ENCODE measurements at regions not wholly inside any gene's neighbourhood (a gene's known extent, or its start where the extent isn't known, plus 50 kb on each side); places are given as distances from the start of the nearest gene placed in this dataset.

DNA sequence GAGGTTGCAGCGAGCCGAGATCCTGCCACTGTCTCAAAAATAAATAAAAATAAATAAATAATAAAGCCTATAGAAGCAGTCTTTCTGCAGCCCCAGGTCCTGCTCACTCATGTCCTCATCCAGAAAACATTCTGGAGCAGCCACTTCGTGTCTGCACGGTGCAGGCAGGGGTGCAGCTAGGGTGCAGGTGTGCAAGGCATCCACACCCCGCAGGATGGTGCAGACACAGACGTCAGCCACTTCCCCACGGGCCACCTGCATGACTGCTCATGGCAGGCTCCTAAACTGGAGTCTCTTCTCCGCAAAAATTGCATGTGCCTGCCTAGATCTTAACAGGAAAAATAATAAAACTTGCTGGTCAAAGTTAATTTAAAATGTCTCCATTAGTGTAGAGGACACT is 80.2 kb upstream of the SNTG2 start:
- no peak for TF ChIP-seq POLR2AphosphoS5 (IDR thresholded peaks at IDR 0.05)
- TF ChIP-seq, protein P1, sequence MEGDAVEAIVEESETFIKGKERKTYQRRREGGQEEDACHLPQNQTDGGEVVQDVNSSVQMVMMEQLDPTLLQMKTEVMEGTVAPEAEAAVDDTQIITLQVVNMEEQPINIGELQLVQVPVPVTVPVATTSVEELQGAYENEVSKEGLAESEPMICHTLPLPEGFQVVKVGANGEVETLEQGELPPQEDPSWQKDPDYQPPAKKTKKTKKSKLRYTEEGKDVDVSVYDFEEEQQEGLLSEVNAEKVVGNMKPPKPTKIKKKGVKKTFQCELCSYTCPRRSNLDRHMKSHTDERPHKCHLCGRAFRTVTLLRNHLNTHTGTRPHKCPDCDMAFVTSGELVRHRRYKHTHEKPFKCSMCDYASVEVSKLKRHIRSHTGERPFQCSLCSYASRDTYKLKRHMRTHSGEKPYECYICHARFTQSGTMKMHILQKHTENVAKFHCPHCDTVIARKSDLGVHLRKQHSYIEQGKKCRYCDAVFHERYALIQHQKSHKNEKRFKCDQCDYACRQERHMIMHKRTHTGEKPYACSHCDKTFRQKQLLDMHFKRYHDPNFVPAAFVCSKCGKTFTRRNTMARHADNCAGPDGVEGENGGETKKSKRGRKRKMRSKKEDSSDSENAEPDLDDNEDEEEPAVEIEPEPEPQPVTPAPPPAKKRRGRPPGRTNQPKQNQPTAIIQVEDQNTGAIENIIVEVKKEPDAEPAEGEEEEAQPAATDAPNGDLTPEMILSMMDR (IDR thresholded peaks at IDR 0.05): no peak
- TF ChIP-seq POLR2A (IDR thresholded peaks at IDR 0.05): no peak
- no peak for TF ChIP-seq EP300 (IDR thresholded peaks at IDR 0.05; ENCODE audit: low read depth)
